Brain microvascular endothelial cell (primary cell): ENCODE measurements at regions not wholly inside any gene's neighbourhood (a gene's known extent, or its start where the extent isn't known, plus 50 kb on each side); places are given as distances from the start of the nearest gene placed in this dataset.

Experiments
- DNase-seq: peaks from one replicate; pipeline ENCODE4 v3.0.0-alpha.2; 2020
- H3K27ac ChIP-seq: fragments of 250-450 bp; sonication (Bioruptor Pico); 2 replicates; pipeline ENCODE4 v1.5.1; 2020; ENCODE audit warnings: mild to moderate bottlenecking, moderate library complexity
- H3K27me3 ChIP-seq: fragments of 250-450 bp; sonication (Bioruptor Pico); replicated peaks from 2 replicates; pipeline ENCODE4 v1.5.1; 2020; ENCODE audit warnings: mild to moderate bottlenecking
- H3K36me3 ChIP-seq: fragments of 250-450 bp; sonication (Bioruptor Pico); replicated peaks from 2 replicates; pipeline ENCODE4 v1.5.1; 2020; ENCODE audit warnings: mild to moderate bottlenecking
- H3K4me3 ChIP-seq: 2 replicates; pipeline ENCODE4 v1.5.1; 2011; ENCODE audit warnings: low read depth, mild to moderate bottlenecking, control low read depth, low read length, moderate library complexity
- CTCF ChIP-seq: IDR thresholded peaks from 2 replicates; pipeline ENCODE4 v1.5.1; 2011; ENCODE audit warnings: low read depth, mild to moderate bottlenecking, moderate library complexity, low read length, control low read depth, inconsistent platforms; ENCODE audit errors: missing control alignments
- in situ Hi-C: cut with HindIII; loops from 2 replicates; pipeline ENCODE4 v1.10.0; 2017; ENCODE audit warnings: low sequenced_read_pairs, low pct_ligation_motif_present

- no peak overlapping the region for H3K27ac ChIP-seq
- TF ChIP-seq CTCF, result no peak
- no peaks in the 10 kb centered on the region for H3K36me3 ChIP-seq
- in situ Hi-C loops, result no loop called here
- no peak for DNase-seq
- H3K27me3 ChIP-seq, result no peaks in the 10 kb centered on the region
- no peak overlapping the region for H3K4me3 ChIP-seq
These were observed 395.4 kb upstream of the THRB start for GRCh38 chr3:24890012-24890411.

GRCh38 chr3:24899373-24899772 is 404.7 kb upstream of the THRB start:
- TF ChIP-seq CTCF, result no peak
- Histone ChIP-seq H3K27ac (no peak overlapping the region), H3K36me3 (no peaks in the 10 kb centered on the region), H3K4me3 (no peak overlapping the region), H3K27me3 (no peaks in the 10 kb centered on the region)
- DNase-seq, result no peak
- in situ Hi-C loops, result no loop called here

GRCh38 chr3:24899901-24900603 is 405.4 kb upstream of the THRB start:
- no peak for TF ChIP-seq CTCF
- no peak for DNase-seq
- Histone ChIP-seq H3K27me3 (no peaks in the 10 kb centered on the region), H3K27ac (no peak overlapping the region), H3K4me3 (no peak overlapping the region), H3K36me3 (no peaks in the 10 kb centered on the region)
- in situ Hi-C loops, result no loop called here

GRCh38 chr3:24905266-24905665 is 410.6 kb upstream of the THRB start:
- no peak for DNase-seq
- Histone ChIP-seq H3K27me3 (no peaks in the 10 kb centered on the region), H3K36me3 (no peaks in the 10 kb centered on the region), H3K27ac (no peak overlapping the region), H3K4me3 (no peak overlapping the region)
- in situ Hi-C loops, result no loop called here
- no peak for TF ChIP-seq CTCF

- TF ChIP-seq CTCF, result no peak
- H3K4me3 ChIP-seq, result no peak overlapping the region
- in situ Hi-C loops, result no loop called here
- no peak overlapping the region for H3K27ac ChIP-seq
- DNase-seq, result no peak
- H3K36me3 ChIP-seq, result no peaks in the 10 kb centered on the region
- H3K27me3 ChIP-seq, result no peaks in the 10 kb centered on the region
These were observed 412.5 kb upstream of the THRB start for GRCh38 chr3:24907106-24907505.

GRCh38 chr3:24911076-24911475 is 416.4 kb upstream of the THRB start:
- no peak overlapping the region for H3K27ac ChIP-seq
- no peak overlapping the region for H3K4me3 ChIP-seq
- in situ Hi-C loops, result no loop called here
- TF ChIP-seq CTCF, result no peak
- no peaks in the 10 kb centered on the region for H3K27me3 ChIP-seq
- DNase-seq, result no peak
- no peaks in the 10 kb centered on the region for H3K36me3 ChIP-seq
